Ascending aorta (tissue), 2 donors: ENCODE measurements at regions not wholly inside any gene's neighbourhood (a gene's known extent, or its start where the extent isn't known, plus 50 kb on each side); places are given as distances from the start of the nearest gene placed in this dataset.

Experiments
- DNase-seq, 2 donors: peaks; one replicate each; pipeline ENCODE4 v3.0.0-alpha.2; 2019; ENCODE audit warnings: low spot score in 2 of 2
- H3K27ac ChIP-seq, 2 donors: fragments of 200-600 bp; sonication (generic); one replicate each; pipeline ENCODE4 v1.5.1; 2016 to 2017; ENCODE audit warnings: mild to moderate bottlenecking in 1 of 2
- H3K27me3 ChIP-seq: fragments of 200-600 bp; sonication (generic); one replicate; pipeline ENCODE4 v1.5.1; 2017
- H3K36me3 ChIP-seq, 2 donors: fragments of 200-600 bp; sonication (generic); one replicate each; pipeline ENCODE4 v1.5.1; 2016
- H3K4me1 ChIP-seq, 2 donors: fragments of 200-600 bp; sonication (generic); one replicate each; pipeline ENCODE4 v1.5.1; 2016 to 2017; ENCODE audit warnings: mild to moderate bottlenecking in 1 of 2
- H3K4me3 ChIP-seq, 2 donors: fragments of 200-600 bp; sonication (generic); one replicate each; pipeline ENCODE4 v1.5.1; 2016 to 2017; ENCODE audit warnings: mild to moderate bottlenecking in 1 of 2
- H3K9me3 ChIP-seq, 2 donors: fragments of 200-600 bp; sonication (generic); one replicate each; pipeline ENCODE4 v1.5.1; 2016
- intact Hi-C: fragments of 100-400 bp; cut with DNase I; formaldehyde crosslinking; loops from one replicate; pipeline ENCODE4 v1.15.1; 2023
- TF ChIP-seq, protein P1 (sequence below), 3 experiments: fragments of 200-600 bp in 2 of 3; fragments of 450-650 bp in 1 of 3; sonication (generic) in 2 of 3; IDR thresholded peaks; one replicate each; pipeline ENCODE4 v1.5.1; 2016 to 2019; ENCODE audit warnings: antibody characterized with exemption in 3 of 3, mild to moderate bottlenecking in 1 of 3, moderate library complexity in 1 of 3

DNA sequence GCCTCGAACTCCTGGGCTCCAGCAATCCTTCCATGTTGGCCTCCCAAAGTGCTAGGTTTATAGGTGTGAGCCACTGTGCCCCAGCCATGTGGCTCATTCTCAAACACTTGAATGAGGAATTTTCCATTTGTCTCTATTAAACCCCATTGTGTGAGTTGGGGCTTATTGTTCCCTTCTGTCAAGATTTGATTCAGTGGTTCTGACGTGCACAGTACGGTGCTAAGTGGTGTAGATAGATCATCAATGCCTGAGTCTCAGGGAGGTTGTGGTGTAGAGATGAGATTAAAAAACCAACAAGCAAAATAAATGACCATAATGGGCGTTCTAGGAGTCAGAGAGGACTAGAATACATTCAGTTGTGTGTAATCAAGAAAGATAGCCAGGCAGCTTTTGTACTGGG lies 335.6 kb downstream of the PRL start:
- intact Hi-C loops = no loop called here
- Histone ChIP-seq H3K4me1 (no peaks in the 10 kb centered on the region), H3K27me3 (no peaks in the 10 kb centered on the region), H3K4me3 (no peak overlapping the region), H3K9me3 (no peaks in the 10 kb centered on the region), H3K36me3 (no peaks in the 10 kb centered on the region), H3K27ac (no peak overlapping the region)
- no peak for DNase-seq
- TF ChIP-seq, protein P1, sequence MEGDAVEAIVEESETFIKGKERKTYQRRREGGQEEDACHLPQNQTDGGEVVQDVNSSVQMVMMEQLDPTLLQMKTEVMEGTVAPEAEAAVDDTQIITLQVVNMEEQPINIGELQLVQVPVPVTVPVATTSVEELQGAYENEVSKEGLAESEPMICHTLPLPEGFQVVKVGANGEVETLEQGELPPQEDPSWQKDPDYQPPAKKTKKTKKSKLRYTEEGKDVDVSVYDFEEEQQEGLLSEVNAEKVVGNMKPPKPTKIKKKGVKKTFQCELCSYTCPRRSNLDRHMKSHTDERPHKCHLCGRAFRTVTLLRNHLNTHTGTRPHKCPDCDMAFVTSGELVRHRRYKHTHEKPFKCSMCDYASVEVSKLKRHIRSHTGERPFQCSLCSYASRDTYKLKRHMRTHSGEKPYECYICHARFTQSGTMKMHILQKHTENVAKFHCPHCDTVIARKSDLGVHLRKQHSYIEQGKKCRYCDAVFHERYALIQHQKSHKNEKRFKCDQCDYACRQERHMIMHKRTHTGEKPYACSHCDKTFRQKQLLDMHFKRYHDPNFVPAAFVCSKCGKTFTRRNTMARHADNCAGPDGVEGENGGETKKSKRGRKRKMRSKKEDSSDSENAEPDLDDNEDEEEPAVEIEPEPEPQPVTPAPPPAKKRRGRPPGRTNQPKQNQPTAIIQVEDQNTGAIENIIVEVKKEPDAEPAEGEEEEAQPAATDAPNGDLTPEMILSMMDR (IDR thresholded peaks at IDR 0.05) = no peak

DNA sequence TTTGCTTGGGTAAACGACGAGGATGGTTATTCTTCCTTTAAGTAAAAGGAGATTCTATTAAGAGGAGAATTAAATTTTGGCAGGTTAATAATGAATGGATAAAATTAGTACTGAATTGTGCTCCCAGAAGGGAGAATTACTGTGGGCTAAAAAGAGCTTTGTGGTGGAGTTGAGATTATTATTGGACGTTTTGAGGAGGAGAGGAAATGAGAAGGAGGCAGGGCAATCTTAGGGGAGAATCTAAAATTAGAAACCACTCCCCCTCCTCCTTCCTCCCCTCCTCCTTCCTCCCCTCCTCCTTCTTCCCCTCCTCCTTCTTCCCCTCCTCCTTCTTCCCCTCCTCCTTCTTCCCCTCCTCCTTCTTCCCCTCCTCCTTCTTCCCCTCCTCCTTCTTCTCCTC lies 331.8 kb downstream of the PRL start:
- Histone ChIP-seq H3K4me1 (no peaks in the 10 kb centered on the region), H3K4me3 (no peak overlapping the region), H3K27ac (no peak overlapping the region), H3K27me3 (no peaks in the 10 kb centered on the region), H3K36me3 (no peaks in the 10 kb centered on the region), H3K9me3 (no peaks in the 10 kb centered on the region)
- TF ChIP-seq, protein P1 (IDR thresholded peaks at IDR 0.05) = no peak
- DNase-seq = no peak
- intact Hi-C loops = no loop called here

DNA sequence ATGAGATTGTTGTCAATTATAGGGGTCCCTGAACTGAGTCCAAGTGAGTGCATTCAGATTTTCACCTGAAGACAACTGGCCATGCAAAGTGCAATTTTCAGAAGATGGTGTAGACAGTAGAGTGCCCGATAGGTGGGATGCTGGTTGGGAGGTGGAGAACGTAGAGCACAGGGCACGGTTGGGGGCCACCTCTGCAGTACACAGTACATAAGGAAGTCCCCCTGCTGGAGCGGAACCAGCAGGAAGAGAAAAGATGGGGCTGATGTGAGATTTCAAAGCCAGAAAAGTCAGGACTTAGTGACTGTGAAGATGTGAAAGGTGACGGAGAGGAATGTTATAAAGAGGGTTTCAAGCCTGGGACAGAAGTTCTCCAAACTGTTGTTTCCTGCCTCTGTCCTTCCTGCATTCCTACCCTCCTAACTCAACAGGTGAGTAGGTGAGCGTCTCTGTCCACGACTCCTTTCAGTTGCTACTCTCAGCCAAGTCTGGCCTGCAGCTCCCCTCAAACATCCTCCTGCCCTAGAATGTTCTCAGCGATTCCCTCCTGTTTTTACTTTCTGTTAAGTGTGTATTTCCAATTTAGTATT lies 330.8 kb downstream of the PRL start:
- H3K27ac ChIP-seq = no peak overlapping the region
- TF ChIP-seq, protein P1 (IDR thresholded peaks at IDR 0.05) = no peak
- intact Hi-C loops = no loop called here
- DNase-seq = no peak
- H3K4me1 ChIP-seq = no peaks in the 10 kb centered on the region
- H3K36me3 ChIP-seq = no peaks in the 10 kb centered on the region
- H3K4me3 ChIP-seq = no peak overlapping the region
- no peaks in the 10 kb centered on the region for H3K27me3 ChIP-seq
- no peaks in the 10 kb centered on the region for H3K9me3 ChIP-seq

DNA sequence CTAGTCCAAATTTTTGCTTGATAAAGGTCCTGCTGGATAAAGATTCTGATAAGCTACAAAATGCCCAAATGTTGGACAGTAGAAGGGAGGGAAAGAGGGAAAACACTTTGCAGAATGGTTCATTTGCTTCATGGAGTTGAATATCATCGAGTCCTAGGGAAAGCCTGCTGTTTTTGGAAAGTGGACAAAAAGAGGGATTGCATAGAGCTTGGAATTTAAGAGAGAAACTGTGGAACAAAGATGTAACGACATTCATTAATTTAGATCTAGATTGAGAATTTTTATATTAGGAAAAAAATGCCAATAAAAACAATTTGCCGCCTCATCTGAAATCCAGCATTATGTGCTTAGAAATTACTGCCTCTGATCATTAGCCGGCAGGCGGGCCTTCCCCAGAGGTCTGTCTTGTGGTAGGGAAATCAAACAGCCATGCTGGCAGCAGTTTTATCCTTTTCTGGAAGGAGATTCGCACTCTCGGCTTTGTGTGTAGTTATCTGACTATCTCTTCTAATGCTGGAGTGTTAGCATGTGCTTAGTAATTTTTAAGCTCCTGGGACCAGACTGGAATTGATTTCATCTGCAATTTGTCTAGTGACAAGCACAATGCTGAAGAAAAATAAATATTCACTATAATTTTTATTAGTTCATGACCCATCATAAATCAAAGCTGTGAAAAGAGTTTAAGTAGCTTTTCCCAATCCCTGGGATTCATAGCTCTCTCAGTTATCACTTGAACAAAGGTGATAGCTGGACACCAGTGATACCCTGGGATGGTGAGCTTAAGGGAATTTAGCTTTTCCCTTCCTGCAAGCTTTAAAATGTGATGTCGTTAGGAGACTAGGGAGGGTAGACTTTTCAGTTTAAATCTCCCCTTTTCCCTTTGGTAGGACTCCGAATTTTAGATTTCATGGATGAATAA lies 329.5 kb downstream of the PRL start:
- Histone ChIP-seq H3K4me3 (no peak overlapping the region), H3K36me3 (no peaks in the 10 kb centered on the region), H3K4me1 (no peaks in the 10 kb centered on the region), H3K9me3 (no peaks in the 10 kb centered on the region), H3K27me3 (no peaks in the 10 kb centered on the region), H3K27ac (no peak overlapping the region)
- DNase-seq = no peak
- intact Hi-C loops = no loop called here
- TF ChIP-seq, protein P1 (IDR thresholded peaks at IDR 0.05) = no peak

DNA sequence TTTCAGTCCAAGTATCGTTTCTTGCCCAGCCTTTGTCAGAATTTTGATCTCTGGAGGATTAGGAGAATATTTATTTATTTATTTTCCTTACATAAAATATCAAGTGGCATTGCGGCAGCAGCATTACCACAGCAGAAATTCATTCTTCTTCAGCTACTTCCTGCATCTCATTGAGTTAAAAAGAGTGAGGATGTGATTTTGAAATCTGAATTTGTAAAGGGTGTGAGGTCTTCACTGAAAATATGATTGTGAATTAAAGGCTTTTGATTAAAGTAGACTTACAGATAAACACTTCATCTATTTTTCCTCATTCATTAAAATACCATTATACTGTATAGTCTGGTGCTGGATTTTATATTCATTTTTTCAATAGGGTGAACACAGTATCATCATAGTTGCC lies 328.4 kb downstream of the PRL start:
- H3K27me3 ChIP-seq = no peaks in the 10 kb centered on the region
- no peaks in the 10 kb centered on the region for H3K9me3 ChIP-seq
- no peaks in the 10 kb centered on the region for H3K36me3 ChIP-seq
- H3K4me3 ChIP-seq = no peak overlapping the region
- intact Hi-C loops = no loop called here
- no peak overlapping the region for H3K27ac ChIP-seq
- H3K4me1 ChIP-seq = no peaks in the 10 kb centered on the region
- DNase-seq = no peak
- TF ChIP-seq, protein P1 (IDR thresholded peaks at IDR 0.05) = no peak
